ENCODE measurements at regions not wholly inside any gene's neighbourhood (a gene's known extent, or its start where the extent isn't known, plus 50 kb on each side); places are given as distances from the start of the nearest gene placed in this dataset.

DNA sequence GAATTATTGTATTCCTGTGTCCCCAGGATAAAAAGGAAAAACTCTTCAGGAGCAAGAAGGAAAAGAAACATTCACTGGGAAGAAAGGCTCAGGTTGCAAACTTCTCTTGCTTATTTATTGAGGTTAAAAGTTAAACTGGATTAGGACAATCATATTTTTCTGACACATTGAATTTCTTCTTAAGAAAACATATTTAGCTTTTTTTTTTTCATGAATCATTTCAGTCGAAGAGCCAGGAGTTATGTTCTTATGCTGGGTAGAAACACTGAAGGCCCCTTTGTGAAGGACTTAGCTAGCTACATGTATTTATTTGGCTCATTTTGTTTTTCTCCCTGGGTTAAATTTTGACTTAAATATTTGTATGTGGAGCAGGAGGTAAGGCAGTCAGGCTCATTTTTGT, 434.0 kb downstream of the KLF5 start:
- in situ Hi-C loops (cut with MboI; ENCODE audit: low sequenced_read_pairs): no loop called here

DNA sequence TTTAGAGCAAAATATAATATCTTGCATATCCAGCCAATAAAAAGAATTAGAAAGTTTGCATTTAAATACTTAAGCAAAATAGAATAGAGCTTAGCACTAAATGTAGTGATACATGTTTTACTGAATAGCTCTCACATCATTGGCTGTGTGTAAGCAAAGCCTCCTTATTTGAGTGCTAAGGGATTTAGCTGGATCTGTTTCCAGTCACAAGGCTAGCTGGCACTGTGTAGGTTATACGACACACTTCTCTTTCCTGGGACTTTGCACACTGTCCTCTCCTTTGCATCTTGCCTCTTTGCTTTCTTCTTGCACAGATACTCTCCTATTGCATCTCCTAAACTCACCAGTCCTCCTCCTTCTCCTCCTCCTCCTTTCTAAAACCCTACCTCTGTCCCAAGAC, 423.8 kb downstream of the KLF5 start:
- in situ Hi-C loops (cut with MboI; ENCODE audit: low sequenced_read_pairs): no loop called here

DNA sequence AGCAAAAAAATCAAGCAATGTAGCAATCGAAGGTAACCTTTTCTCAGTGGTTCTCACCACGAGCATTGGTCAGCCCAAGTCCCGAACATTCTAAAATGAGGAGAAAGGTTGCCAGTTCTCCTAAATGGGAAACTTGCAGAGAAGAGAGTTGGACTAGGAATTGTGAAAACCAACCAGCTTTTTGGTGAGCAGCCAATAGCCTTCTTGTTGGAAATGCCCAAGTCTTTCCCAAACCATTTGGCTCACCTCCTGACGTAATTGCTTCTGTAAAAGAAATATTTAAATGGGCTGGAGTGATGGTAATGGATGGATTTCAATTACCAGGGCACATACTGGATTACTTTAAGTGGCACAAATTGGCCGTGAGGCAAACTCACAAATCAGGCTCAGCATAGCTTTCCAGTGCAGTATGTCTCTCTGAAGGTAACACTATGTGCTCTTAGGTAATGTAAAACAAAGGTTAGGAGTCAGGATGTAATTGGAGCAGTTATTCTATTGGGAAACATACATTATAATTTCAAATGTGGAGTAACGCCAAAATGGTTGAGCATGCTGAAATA, 423.2 kb downstream of the KLF5 start:
- in situ Hi-C loops (cut with MboI; ENCODE audit: low sequenced_read_pairs): no loop called here

DNA sequence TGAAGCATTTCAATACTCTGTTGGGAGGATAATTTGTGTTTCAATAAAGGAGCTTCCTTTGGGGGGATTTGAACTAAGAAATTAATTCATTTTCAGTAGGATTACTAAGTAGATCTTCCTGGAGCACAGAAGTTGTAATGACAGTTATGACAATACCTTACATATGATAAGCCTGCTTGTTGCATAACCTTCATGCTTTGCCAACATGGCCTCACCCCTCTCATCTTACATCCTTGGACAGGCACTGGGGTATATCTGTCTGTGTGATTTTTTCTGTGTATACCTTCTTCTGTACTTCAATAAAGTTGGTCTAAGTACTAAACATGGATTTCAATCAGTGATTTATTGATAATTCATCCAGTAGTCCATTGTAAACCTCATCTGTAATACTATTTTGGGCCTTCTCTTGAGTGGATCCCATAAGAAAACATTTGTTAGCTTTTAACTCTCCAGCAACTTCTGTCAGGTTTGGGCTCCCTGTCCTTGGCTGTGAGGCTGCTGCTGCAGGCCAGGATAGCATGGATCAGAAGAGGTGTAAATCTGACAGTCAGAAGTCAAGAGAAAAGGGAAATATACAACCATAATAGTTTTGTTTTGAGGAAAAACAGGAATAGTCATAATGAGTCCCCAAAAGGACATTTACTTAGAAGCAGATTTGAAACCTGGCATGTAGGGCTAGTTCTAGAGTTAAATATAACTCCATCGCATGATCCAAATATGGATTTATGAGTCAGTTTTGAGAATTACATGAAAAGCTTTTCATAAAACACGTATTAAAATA, 422.2 kb downstream of the KLF5 start:
- in situ Hi-C loops (cut with MboI; ENCODE audit: low sequenced_read_pairs): no loop called here

DNA sequence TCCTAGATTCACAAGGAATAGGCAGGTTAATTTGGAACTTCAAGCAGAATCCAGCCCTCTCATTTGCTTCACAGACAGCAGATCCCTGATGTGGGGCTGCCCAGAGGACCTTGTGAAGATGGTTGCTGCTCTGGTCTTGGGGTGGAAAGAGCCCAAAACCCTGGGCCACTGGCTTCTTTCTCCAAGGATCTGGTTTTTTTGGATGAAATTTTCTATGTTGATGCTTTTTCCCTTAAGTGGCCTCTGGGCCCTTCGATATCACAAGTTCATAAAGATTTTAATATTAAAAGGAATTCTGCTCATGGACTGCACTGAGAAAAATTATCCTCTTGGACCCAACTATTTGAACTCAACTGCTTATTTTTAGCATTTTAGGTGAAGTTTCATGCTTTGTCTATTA, 421.1 kb downstream of the KLF5 start:
- in situ Hi-C loops (cut with MboI; ENCODE audit: low sequenced_read_pairs): no loop called here

DNA sequence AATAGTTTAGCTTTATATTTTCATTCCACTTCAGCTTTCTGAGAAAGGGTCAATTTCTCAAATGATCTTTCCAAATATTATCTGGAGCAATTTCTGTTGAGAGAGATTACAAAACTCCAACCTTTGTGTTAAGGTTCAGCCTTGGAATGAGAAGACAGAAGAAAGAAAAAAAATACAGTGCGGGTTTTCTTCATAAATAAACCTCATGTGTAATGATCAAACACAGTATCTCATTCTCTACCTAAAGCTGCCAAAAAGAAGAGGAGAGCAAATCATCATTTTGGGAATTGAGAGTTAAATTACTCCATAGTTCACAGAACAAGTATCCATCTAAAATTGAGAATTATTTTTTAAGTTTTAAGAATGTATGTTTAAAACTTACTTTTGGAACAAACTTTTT, 420.5 kb downstream of the KLF5 start:
- in situ Hi-C loops (cut with MboI; ENCODE audit: low sequenced_read_pairs): no loop called here

DNA sequence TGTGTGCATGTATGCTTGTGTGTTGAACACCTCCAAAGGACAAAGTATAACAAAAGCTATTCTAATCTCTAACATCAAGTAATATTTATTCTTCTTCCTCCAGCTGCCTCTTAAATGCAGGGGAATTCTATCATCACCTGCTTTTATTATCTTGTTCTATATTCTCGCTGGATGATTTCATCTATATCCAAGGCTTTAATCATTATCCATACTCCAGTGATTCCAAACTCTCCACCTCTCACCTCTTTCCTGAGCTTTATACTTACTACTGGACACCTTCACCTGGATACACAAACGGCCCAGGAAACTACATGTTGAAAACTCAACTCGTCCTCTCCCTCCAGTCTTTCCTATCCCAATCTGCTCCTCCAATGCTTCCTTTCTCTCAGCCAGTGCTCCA, 418.6 kb downstream of the KLF5 start:
- in situ Hi-C loops (cut with MboI; ENCODE audit: low sequenced_read_pairs): no loop called here

DNA sequence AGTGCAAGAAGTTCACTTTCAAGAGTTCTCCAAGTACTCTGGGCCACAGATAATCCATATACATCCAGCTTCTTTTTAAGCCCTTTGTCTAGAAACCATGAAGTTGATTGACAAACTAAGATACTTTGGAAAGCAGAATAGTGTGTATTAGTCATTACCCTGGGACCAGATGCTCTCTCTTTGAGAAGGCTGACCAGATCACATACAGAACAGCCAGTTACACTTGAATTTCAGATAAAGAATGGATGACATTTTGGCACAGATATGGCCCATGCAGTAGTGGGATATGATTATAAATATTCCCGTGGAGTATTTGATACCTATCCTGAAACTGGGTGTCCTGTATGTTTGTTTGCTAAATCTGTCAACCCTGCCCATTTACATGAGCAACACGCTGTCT, 414.2 kb downstream of the KLF5 start:
- in situ Hi-C loops (cut with MboI; ENCODE audit: low sequenced_read_pairs): no loop called here

DNA sequence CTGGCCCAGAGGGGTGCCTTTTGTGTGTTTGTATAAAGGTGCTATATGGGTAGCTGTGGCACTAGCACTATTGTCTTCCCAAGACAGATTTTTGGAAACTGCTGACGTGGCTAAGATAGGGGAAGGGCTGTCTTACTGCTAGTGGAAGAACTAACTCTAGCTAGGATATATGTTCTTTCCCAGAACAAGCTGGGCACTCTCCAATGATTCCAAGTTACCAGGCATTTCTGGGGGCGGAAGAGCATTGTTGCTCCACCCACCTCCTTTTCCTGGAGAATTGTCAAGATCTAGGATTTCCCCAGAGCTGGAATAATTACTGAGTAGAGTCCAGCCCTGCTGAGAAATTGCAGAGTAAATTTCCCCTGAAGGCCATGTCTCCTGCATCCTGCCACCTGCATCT, 408.3 kb downstream of the KLF5 start:
- in situ Hi-C loops (cut with MboI; ENCODE audit: low sequenced_read_pairs): no loop called here

DNA sequence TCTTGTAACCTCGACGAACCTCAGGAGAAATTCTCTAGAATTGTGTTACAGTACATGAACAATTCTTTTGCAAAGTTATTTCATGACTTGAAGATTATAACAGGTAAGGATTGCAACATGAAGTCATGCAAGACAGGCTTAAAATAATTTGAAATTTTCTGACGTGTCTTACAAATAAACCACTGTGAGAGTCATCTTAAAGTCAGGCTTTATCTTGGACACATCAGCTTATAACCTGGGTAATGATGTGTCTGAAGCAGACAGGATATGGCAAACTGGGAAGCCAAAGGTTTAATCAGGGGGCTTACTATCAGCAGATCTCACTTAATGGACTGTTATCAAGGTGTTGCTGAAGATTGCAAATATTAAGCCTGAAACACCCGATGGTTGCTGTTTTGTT, 407.8 kb downstream of the KLF5 start:
- in situ Hi-C loops (cut with MboI; ENCODE audit: low sequenced_read_pairs): no loop called here

DNA sequence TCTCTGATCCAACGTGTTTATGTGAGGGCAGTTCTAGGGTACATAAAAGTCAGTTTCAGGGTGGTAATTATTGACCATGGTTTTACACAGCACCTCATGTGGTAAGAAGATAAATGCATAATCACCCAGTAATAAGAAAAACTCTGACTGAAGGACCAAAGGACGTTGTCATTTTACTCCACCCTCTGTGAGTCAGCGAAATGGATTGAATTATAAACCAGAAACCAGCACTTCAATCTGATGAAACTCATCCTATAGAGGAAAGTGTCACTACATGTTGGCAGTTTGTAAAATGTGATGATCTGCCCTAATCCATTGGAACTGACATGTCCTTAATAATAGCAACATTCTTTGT, 406.8 kb downstream of the KLF5 start:
- in situ Hi-C loops (cut with MboI; ENCODE audit: low sequenced_read_pairs): no loop called here

DNA sequence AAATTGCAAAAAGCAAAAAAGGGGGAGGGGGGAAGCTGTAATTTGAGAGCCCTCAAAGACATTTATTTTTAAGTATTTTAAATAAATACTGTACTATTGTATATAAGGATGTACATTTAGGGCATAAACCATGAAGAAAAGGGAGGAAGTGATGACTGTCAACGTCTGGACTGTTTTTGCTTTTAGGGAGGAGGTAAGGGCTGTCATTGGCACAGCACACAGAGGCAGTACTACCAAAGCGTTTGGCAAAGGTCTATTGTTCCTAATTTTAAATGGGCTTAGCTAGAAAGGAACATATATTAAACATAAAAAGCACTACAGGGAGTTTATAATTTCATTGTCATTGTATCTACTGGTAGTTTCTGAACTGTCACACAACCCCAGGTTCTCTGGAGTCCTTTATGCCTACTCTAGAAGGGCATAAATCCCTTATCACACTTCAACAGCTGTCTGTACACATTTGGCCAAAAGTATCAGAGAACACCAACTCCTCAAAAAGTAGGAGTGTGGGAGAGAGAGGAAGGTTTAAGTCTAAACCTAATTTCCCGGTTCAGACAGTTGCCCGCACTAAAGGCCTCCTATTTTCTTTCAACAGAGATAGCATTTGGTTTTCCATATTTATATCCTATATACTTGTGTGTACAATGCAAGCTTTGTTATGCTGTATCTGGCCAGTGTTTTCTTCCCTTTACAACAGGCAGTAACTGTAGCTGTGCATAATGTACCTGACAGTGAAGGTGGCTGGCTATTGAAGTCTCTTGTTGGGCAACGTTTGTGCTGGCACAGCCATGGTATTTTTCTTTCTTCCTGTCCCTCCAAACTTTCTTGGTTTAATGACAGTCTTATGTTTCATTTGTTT, 406.2 kb downstream of the KLF5 start:
- in situ Hi-C loops (cut with MboI; ENCODE audit: low sequenced_read_pairs): no loop called here

DNA sequence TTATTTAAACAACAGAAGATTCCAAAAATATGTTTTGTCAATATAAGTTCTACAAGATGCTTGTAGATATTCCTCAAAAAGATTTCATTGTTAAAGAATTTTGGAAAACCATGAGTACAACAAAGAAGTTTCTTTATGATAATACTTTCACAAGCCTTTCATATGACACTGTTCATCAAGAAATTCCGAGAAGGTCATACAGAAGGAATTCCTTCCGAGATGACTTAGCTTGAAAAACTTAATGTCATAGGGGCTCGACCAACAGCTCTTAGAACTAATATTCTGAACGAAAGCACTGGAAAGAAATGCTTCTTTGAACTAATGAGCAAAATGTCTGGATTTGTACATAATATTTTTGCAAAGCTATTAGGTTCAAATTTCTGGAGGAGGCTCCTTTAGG, 403.4 kb downstream of the KLF5 start:
- in situ Hi-C loops (cut with MboI; ENCODE audit: low sequenced_read_pairs): no loop called here

DNA sequence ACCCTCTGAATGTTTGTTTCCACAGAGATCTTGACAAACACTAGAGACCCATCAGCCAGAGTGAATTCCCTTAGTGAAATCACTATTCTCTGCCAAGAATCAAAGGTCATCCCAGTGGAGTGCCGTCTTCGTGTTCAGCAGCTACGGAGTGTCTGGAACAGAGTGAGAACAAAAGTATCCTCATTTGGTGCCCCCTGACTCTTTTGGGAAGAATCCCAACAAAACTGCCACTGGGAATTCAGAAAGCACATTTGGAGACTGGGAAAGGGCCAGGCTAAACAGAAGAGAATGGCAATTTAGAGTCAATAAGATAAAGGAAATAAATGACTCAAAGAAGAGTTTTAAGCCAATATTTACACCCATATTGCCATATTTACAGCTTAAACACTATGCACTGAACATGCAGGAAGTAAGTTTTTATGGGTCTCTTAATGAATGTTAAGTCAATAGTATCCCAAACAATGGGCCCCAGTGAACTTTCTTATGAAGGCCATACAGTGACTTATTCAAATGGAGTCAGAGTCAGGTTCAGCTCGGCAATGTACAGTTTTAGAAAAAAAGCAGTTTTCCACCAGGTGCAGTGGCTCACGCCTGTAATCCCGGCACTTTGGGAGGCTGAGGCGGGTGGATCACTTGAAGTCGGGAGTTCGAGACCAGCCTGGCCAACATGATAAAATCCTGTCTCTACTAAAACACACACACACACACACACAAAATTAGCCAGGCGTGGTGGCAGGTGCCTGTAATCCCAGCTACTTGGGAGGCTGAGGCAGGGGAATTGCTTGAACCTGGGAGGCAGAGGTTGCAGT, 392.6 kb downstream of the KLF5 start:
- in situ Hi-C loops (cut with MboI; ENCODE audit: low sequenced_read_pairs): no loop called here

DNA sequence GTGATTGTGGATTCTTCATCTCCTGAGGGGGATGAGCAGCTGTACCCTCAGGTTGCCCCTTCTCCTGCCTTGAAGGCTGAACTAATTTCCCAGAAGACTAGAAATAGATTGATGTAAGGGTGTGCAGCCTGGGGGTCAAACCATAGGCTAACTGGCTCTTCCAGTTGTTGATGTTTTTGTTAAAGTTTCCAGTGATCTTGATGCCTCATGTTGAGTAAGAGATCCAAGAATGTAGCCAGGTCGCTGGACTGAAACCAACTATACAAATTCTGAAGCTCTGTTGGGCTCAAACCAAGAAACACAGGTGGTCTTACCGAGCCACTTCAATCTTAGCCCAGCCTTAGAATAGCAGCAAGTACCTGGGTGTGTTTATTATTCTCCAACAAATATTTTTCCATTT, 391.8 kb downstream of the KLF5 start:
- in situ Hi-C loops (cut with MboI; ENCODE audit: low sequenced_read_pairs): no loop called here

DNA sequence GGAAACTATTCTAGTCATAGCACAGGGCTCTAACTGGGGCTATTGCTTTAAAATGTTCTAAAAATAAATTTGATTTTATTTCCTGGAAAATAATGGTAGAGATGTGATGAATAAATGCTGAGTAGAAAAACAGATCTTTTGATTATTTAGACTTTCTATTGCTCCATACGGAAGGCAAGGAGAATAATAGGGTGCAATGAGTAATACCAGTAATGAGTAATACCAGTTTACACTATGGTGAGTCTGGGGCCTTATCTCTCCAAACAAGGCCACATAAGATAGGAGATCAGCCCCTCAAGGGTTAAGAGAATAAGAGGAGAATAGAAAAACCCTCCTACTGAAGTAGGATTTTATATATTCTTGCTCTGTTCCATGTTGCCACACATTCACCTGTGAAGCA, 390.4 kb downstream of the KLF5 start:
- in situ Hi-C loops (cut with MboI; ENCODE audit: low sequenced_read_pairs): no loop called here

DNA sequence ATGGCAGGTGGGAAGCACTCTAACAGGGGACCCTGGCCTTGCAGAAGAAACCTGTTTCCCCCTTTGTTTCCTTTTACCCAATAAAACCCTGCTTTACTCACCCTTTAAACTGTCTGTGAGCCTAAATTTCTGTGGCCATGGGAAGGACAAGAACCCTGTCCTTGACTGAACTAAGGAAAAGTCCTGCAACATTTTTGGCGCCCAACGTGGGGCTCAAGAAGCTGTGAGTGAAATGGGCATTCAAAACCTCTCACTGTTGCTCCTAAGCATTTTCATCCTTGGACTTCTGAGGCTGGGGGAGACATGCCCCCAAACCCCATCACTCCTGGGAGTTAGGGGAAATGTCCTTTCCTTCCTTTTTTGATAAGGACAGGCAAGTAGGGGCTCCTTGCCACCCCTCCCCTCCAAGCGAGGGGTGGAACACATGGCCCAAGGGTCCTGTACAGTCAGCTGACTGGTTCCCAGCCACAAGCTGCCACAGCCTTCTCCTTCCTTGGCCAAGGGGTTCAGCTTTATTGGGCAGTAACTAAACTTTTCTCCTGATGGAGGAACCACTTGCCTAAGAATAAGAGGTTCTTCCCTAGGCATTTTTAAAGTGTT, 381.6 kb downstream of the KLF5 start:
- in situ Hi-C loops (cut with MboI; ENCODE audit: low sequenced_read_pairs): no loop called here

DNA sequence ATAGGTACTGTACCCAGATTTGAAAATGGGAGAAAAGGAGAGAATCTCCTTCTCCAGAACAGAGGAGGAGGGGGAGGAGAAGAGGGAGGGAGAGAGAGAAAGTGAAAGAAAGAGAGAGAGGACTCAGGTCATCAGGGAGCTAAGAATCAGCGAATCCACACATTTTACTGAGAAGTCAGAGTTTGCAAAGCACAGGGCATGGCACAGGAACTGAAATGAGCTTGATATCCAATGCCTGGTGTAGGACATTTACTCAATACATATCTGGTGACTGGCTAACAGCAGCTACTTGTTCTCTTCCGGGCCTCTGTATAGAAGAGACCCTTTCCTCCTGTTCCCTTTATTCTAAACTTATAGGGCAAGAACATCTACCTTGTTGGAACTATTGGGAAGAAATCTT, 375.1 kb downstream of the KLF5 start:
- in situ Hi-C loops (cut with MboI; ENCODE audit: low sequenced_read_pairs): no loop called here

DNA sequence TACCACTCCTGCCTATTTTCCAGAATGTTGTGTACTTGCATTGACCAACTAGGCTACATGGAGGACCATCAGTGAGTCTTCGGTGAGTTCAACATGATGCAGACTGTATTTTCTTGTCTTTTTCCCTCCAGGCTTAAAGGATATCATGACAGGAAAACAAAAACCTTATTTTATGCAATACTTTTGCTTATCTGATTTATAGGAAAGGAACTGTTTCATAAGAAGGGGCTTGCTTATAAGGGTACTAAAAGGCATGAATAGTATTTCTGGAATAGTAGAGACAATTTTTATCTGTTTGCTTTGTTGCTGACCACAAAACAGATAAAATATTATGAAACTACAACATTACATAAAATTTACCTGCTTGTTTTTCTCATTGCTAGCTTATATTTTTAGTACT, 374.7 kb downstream of the KLF5 start:
- in situ Hi-C loops (cut with MboI; ENCODE audit: low sequenced_read_pairs): no loop called here

DNA sequence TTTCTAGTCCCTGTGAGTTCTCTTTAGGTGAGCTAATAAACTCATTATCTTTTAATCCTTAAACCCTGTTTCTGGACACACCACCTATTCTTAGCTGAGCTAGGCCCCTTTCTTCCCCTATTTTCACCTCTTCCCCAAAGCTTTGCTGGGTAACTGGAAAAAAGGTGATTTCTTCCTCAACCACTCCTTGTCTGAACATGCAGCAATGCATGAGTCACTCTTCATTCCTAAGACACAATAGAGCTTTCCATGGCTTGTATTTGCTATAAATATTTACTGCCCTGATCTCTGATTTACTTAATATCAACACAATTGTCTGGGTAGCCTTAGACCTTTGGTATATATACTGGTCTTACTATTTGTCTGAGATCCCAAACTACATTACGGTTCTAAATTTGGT, 370.9 kb downstream of the KLF5 start:
- in situ Hi-C loops (cut with MboI; ENCODE audit: low sequenced_read_pairs): no loop called here

DNA sequence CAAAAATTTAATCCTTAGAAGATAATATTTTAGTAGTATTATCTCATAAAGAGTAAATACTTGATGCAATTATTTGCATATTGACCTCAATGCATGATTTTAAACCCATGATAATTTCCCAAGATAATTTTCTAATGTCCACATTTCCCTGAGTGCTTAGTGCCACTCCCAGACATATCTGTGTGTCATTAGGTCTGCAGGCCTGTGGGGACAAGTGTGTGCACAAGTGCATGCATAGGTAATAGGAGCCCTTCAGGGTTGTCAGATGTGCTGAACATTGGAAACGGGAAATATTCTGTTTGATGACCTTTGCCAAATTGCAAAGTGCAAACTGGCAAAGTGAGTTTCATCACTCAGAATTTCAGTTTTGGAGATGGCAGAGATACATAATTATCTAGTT, 369.9 kb downstream of the KLF5 start:
- in situ Hi-C loops (cut with MboI; ENCODE audit: low sequenced_read_pairs): no loop called here

All from HL-60/S4 treated with retinoic acid at 250 ng/mL for 4 days and 3 days (cell line).